GM12874 (cell line): ENCODE measurements at regions not wholly inside any gene's neighbourhood (a gene's known extent, or its start where the extent isn't known, plus 50 kb on each side); places are given as distances from the start of the nearest gene placed in this dataset.

ENCODE experiments used
- TF ChIP-seq, protein P1 (sequence below): IDR thresholded peaks from 2 replicates; pipeline ENCODE4 v1.5.1; 2011; ENCODE audit warnings: low read depth, mild to moderate bottlenecking, control low read depth, low read length, moderate library complexity; ENCODE audit not compliant: insufficient read depth

DNA sequence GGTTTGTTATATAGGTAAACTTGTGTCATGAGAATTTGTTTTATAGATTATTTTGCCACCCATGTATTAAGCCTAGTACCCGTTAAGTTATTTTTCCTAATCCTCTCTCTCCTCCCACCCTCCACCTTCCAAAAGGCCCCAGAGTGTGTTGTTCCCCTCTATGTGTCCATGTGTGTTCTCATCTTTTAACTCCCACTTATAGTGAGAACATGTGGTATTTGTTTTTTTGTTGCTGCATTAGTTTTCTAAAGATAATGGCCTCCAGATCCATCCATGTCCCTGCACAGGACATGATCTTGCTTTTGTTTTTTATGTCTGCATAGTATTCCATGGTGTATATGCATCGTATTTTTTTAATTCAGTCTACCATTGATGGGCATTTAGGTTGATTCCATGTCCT, 1075.6 kb upstream of the CNTNAP5 start:
- TF ChIP-seq, protein P1, sequence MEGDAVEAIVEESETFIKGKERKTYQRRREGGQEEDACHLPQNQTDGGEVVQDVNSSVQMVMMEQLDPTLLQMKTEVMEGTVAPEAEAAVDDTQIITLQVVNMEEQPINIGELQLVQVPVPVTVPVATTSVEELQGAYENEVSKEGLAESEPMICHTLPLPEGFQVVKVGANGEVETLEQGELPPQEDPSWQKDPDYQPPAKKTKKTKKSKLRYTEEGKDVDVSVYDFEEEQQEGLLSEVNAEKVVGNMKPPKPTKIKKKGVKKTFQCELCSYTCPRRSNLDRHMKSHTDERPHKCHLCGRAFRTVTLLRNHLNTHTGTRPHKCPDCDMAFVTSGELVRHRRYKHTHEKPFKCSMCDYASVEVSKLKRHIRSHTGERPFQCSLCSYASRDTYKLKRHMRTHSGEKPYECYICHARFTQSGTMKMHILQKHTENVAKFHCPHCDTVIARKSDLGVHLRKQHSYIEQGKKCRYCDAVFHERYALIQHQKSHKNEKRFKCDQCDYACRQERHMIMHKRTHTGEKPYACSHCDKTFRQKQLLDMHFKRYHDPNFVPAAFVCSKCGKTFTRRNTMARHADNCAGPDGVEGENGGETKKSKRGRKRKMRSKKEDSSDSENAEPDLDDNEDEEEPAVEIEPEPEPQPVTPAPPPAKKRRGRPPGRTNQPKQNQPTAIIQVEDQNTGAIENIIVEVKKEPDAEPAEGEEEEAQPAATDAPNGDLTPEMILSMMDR, result no peak

DNA sequence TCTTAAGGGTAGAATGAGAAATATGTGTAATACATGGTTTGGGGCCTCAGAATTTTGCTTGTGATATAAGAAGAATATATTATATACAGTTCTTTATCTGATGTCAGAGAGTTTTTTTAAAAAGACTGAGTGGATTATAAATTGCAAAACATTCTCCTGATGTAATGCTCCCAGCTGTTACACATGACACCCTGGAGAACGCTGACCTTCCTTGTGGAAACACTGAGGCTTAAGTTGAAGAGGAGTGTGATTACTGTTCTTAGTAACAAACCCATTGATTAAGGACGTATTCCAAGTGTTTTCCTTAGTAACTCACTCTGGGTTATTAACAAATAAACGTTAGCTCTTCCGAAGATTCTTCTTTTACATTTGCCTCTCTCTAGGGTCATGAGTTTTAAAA, 1069.3 kb upstream of the CNTNAP5 start:
- TF ChIP-seq, protein P1, result no peak

DNA sequence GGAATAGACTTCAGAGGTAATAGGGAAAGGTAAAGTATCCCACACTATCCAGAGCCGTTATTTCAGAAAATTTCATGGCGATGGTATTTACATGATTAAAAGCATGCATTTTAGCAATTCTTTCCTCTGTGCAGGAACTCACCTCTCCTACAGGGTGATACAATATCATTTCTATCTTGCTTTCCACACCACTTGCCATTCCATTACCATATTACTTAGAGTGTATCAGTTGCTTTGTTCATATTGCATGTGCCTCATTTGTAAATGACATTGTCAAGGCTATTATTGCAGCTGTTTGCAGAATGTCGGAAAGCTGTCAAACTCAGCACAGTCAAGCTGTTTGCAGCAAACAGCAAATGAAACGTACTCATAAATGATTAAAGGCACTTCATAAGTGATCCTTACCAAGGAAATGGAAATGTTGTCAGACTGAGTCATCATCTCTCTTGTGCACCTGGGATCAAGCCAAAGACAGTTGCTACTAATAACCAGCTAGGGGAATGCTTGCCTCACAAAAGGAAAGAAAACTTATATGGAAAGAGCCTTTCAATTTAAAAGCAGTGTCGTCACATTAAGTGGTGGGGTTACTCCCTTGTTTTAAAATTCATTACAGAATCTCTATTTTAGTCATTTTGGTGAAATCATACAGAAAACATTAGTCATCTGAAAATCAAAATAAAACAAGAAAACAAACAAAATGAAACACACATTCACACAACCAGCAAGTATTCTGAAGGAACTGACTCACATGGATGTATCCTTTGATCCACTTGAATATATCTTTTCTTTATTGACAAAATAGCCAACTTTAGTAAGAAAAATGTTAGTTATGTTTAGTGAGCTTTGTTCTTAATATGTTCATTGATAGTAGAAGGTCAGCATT, 1064.1 kb upstream of the CNTNAP5 start:
- TF ChIP-seq, protein P1, result no peak

DNA sequence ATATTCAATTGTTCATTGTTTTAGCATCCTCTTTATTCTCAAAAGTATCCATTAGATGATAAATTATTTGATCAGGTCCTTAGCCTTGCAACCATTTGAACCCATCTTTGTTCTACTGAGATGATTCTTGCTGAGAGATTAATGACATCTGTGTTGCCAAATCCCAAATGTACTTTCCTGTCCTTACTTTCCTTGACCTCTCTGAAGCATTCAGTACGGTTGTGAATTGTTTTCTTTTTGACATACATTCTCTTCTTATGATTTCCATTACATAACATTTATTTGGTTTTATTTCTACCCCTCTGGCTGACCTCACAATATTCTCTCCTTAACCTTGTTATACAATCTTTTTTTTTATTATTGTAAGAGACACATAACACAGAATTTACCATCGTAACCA, 1058.6 kb upstream of the CNTNAP5 start:
- TF ChIP-seq, protein P1, result no peak

DNA sequence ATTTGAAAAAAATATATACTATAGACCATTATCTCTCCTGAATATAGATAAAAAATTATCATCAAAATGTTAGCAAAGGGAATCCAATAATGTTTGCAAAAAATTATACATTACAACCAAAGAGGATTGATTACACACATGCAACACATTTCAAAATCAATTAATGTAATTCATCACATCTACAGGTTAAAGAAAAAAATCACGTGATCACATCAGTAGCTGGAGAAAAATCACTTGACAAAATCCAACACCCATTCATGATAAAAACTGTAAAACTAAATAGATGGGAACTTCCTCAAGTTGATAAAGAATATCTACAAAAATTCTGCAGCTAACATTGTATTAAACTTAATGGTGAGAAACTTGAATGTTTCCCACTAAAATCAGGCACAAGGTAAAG, 1047.5 kb upstream of the CNTNAP5 start:
- TF ChIP-seq, protein P1, result no peak

DNA sequence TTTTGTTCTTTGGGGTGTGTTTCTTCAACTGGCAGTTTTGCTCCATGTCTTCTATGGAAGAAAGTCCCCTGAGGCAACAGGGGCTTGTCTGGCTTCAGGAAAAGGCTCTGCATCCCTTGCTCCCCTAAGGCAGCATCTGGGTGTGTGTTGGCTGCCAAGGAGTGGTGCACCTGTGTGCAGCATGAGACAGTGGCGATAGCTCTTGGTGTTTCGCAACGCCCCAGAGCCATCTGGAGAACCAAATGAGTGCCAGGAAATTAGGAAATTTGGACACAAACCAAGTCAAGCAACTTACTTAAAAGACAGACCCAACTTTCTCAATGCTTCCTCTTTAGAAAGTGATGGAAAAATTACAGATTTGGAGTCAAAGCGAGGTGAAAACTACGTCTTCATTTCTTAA, 1044.4 kb upstream of the CNTNAP5 start:
- TF ChIP-seq, protein P1, result no peak

DNA sequence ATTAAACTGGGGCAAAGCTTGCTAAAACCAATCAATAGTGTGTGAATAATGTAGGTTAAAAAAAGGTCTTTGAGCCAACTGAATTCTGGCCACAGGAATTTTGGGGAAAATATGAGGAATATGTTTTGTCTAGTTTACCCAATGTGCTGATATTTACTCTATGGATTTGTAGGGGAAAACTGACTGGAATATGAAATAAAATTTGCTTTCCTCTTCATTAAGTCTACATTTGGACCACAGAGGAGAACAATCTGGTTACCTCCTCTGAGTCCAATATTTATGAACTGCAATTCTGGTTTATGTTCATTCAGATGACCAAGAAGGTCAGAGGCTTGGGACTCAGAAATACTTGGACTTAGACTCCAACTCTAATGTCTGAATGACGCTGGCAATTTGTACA, 1042.2 kb upstream of the CNTNAP5 start:
- TF ChIP-seq, protein P1, result no peak
